HG02981 (cell line): ENCODE measurements at regions not wholly inside any gene's neighbourhood (a gene's known extent, or its start where the extent isn't known, plus 50 kb on each side); places are given as distances from the start of the nearest gene placed in this dataset.
"Not testable (repeated sequence)": the region's sequence is repeated elsewhere in the genome, so short reads cannot be mapped to it uniquely, and the experiment has no call there.

Source experiments
- ATAC-seq: cut with Tn5 transposase; IDR thresholded peaks from one replicate; pipeline ENCODE4 v1.9.1; 2021; ENCODE audit warnings: mild to moderate bottlenecking, moderate library complexity; ENCODE audit not compliant: unreplicated experiment

GRCh38 chr5:91315701-91316100 lies 67.4 kb downstream of the ARRDC3 start:
- no peak for ATAC-seq

GRCh38 chr5:91313757-91314673 lies 69.1 kb downstream of the ARRDC3 start:
- ATAC-seq: peak; percentile 59

- ATAC-seq: no peak
Measured at GRCh38 chr5:91312698-91313097, 70.4 kb downstream of the ARRDC3 start.

GRCh38 chr5:91311697-91312501 lies 71.2 kb downstream of the ARRDC3 start:
- peak; percentile 93 for ATAC-seq

- ATAC-seq: peak; percentile 2
Measured at GRCh38 chr5:91311168-91311696, 71.9 kb downstream of the ARRDC3 start.

GRCh38 chr5:91308157-91308556 lies 75.0 kb downstream of the ARRDC3 start:
- ATAC-seq: not testable (repeated sequence)

- no peak for ATAC-seq
Measured at GRCh38 chr5:91307048-91307447, 76.1 kb downstream of the ARRDC3 start.

- ATAC-seq: no peak
Measured at GRCh38 chr5:91306497-91306896, 76.6 kb downstream of the ARRDC3 start.

- ATAC-seq: no peak
Measured at GRCh38 chr5:91305640-91306039, 77.5 kb downstream of the ARRDC3 start.

- ATAC-seq: not testable (repeated sequence)
Measured at GRCh38 chr5:91304015-91304414, 79.1 kb downstream of the ARRDC3 start.

GRCh38 chr5:91302958-91303357 lies 80.2 kb downstream of the ARRDC3 start:
- no peak for ATAC-seq

- ATAC-seq: no peak
Measured at GRCh38 chr5:91302305-91302704, 80.8 kb downstream of the ARRDC3 start.

GRCh38 chr5:91301106-91301846 lies 81.8 kb downstream of the ARRDC3 start:
- no peak for ATAC-seq

- ATAC-seq: no peak
Measured at GRCh38 chr5:91297994-91298393, 85.1 kb downstream of the ARRDC3 start.

GRCh38 chr5:91296674-91297143 lies 86.4 kb downstream of the ARRDC3 start:
- ATAC-seq: no peak

- not testable (repeated sequence) for ATAC-seq
Measured at GRCh38 chr5:91296102-91296501, 87.0 kb downstream of the ARRDC3 start.

- peak; percentile 99 for ATAC-seq
Measured at GRCh38 chr5:91293131-91293530, 90.0 kb downstream of the ARRDC3 start.

- ATAC-seq: no peak
Measured at GRCh38 chr5:91291628-91292569, 91.2 kb downstream of the ARRDC3 start.

GRCh38 chr5:91288118-91288916 lies 94.8 kb downstream of the ARRDC3 start:
- ATAC-seq: no peak
